GM12878 (cell line): ENCODE measurements at regions not wholly inside any gene's neighbourhood (a gene's known extent, or its start where the extent isn't known, plus 50 kb on each side); places are given as distances from the start of the nearest gene placed in this dataset.
A peak's percentile ranks its signal among the peaks of the same experiment; 100 is the strongest.
"Not testable (repeated sequence)": the region's sequence is repeated elsewhere in the genome, so short reads cannot be mapped to it uniquely, and the experiment has no call there.

Source experiments
- ATAC-seq: fragments of 200-7000 bp; cut with Tn5 transposase; 3 replicates; pipeline ENCODE4 v1.9.1; 2020; ENCODE audit warnings: mild to moderate bottlenecking, moderate library complexity
- BruUV-seq: library from RNA; stranded (reverse); fragments of 400-500 nt; replicated peaks from 2 replicates; lab custom pipeline; 2021; lab: Mats Ljungman, UMichigan
- CTCF ChIA-PET: fragments of 300-600 bp; sonication (Branson Sonifier 250); formaldehyde crosslinking; extraction: SDS; loops from one replicate; lab custom pipeline; 2021; ENCODE audit warnings: inconsistent platforms; lab: Yijun Ruan, JAX
- POLR2A ChIA-PET: fragments of 350-600 bp; formaldehyde crosslinking; extraction: SDS; loops from one replicate; lab custom pipeline; 2021; ENCODE audit warnings: inconsistent platforms; lab: Charles Lee
- RAD21 ChIA-PET: fragments of 300-600 bp; sonication (Branson Sonifier 250); formaldehyde crosslinking; loops from one replicate; lab custom pipeline; 2023; ENCODE audit warnings: antibody characterized with exemption; ENCODE audit not compliant: unreplicated experiment; lab: Charles Lee
- SMC1A ChIA-PET: fragments of 300-600 bp; sonication (Branson Sonifier 250); formaldehyde crosslinking; loops from one replicate; lab custom pipeline; 2023; ENCODE audit not compliant: unreplicated experiment, uncharacterized antibody; lab: Charles Lee
- DNase-seq: peaks from one replicate; pipeline ENCODE4 v3.0.0-alpha.2; 2011; ENCODE audit warnings: low read depth, low spot score
- FAIRE-seq: peaks from 3 replicates; lab custom pipeline; 2011; peaks lifted over from hg19 to GRCh38; lab: Jason Lieb, UNC
- H2AFZ ChIP-seq: 2 replicates; pipeline ENCODE4 v1.6.0; 2011; ENCODE audit warnings: low read depth, low read length, control low read depth; ENCODE audit not compliant: control insufficient read depth
- H3K27ac ChIP-seq: 2 replicates; pipeline ENCODE4 v1.5.1; 2011; ENCODE audit warnings: control low read depth; ENCODE audit not compliant: control insufficient read depth, insufficient read depth
- H3K27me3 ChIP-seq, 2 experiments: replicated peaks in 1 of 2; 2 replicates each; pipeline versions ENCODE4 v1.6.0 to v1.6.1; 2011; ENCODE audit warnings: low read length in 1 of 2; ENCODE audit not compliant: control insufficient read depth in 2 of 2, insufficient read depth in 2 of 2
- H3K36me3 ChIP-seq, 2 experiments: 2 replicates each; pipeline ENCODE4 v1.5.1; 2011; ENCODE audit warnings: low read length in 1 of 2; ENCODE audit not compliant: control insufficient read depth in 2 of 2, insufficient read depth in 2 of 2
- H3K4me1 ChIP-seq: 2 replicates; pipeline ENCODE4 v1.6.1; 2011; ENCODE audit warnings: mild to moderate bottlenecking, low read length, moderate library complexity, mixed read lengths; ENCODE audit not compliant: control insufficient read depth, insufficient read depth
- H3K4me2 ChIP-seq: 2 replicates; pipeline ENCODE4 v1.6.0; 2011; ENCODE audit warnings: control low read depth; ENCODE audit not compliant: control insufficient read depth, insufficient read depth
- H3K4me3 ChIP-seq: fragments of 200-600 bp; sonication (generic); 2 replicates; pipeline ENCODE4 v1.5.1; 2016
- H3K79me2 ChIP-seq: 2 replicates; pipeline ENCODE4 v1.6.0; 2011; ENCODE audit warnings: low read length; ENCODE audit not compliant: control insufficient read depth, insufficient read depth
- H3K9ac ChIP-seq: 2 replicates; pipeline ENCODE4 v1.8.0; 2011; ENCODE audit warnings: low read length, control low read depth, mixed read lengths; ENCODE audit not compliant: control insufficient read depth, insufficient read depth
- H3K9me3 ChIP-seq: replicated peaks from 3 replicates; pipeline ENCODE4 v1.5.1; 2011; ENCODE audit warnings: mild to moderate bottlenecking, low read length; ENCODE audit not compliant: control insufficient read depth, insufficient read depth
- H4K20me1 ChIP-seq: 2 replicates; pipeline ENCODE4 v1.6.0; 2011; ENCODE audit not compliant: control insufficient read depth, insufficient read depth
- WGBS: methylation state at CpG from one replicate; pipeline ENCODE4 v1.1.6; 2016; ENCODE audit warnings: low lambda C conversion rate; ENCODE audit not compliant: insufficient replicate concordance, insufficient coverage; ENCODE audit errors: missing lambda C conversion rate; 5-methylcytosine and 5-hydroxymethylcytosine counted together
- in situ Hi-C: fragments of 300-500 bp; cut with MboI; formaldehyde crosslinking; loops from 9 replicates; pipeline ENCODE4 v1.14.3; 2018; ENCODE audit warnings: mixed read lengths
- intact Hi-C: fragments of 100-400 bp; cut with micrococcal nuclease; formaldehyde crosslinking; loops from one replicate; pipeline ENCODE4 v1.14.2; 2022; ENCODE audit not compliant: unreplicated experiment

DNA sequence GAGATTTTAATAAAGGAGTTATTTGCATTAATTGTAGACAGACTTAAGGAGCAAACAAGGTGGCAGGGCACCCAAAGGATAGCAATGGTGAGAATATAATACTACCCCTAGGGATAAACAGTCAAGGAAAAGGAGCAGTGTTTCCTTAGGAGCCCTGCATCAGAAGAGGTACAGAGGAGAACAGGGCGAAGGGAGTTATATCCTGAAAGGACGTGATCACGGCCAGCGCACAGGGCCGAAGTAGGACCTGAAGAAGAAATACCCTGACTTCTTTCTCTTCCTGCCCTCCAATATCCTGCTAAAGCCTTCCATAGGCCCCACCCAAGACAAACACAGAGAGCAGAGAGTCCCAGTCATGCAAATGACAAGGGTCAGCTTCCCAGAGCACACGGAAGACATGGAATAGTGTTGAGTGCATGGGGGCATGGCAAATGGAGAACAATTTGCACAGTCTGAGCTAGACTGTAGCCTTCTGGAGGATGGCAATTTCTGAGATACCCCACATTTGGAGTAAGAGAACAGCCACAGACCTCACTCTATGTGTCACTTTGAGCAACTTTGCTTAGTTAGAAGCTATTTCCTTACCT, 188.2 kb downstream of the ZNF92 start:
- H3K4me3 ChIP-seq, SMC1A ChIA-PET, ATAC-seq, RAD21 ChIA-PET, DNase-seq, H3K9ac ChIP-seq, H3K27me3 ChIP-seq, CTCF ChIA-PET, in situ Hi-C loops, H3K27ac ChIP-seq, POLR2A ChIA-PET, FAIRE-seq, BruUV-seq, H3K4me2 ChIP-seq, H4K20me1 ChIP-seq, intact Hi-C loops, H3K9me3 ChIP-seq, H3K79me2 ChIP-seq, H3K36me3 ChIP-seq, H3K4me1 ChIP-seq, H2AFZ ChIP-seq: not testable (repeated sequence)
- WGBS: 60% methylated on average over 5 of the region's 6 CpGs

DNA sequence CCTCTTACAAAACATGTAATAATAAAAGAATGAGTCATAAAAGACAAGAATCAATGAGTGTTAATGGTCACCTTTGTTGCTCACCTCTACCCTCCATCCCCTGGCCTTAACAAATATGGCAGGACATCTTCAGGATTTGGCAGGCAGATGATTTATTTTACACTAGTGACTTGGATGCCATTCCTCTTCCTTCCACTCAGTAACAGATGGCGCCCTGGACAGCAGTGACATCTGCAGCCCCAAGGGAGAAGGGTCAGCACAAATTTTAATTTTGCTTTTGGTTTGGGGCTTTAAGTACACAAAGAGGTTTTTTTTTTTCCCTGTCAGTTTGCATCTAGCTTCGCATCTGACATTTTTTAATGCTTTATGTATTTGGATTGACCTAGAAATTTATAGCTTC, 188.9 kb downstream of the ZNF92 start:
- FAIRE-seq, H3K4me1 ChIP-seq, H3K36me3 ChIP-seq, POLR2A ChIA-PET, H3K27ac ChIP-seq, in situ Hi-C loops, H3K4me2 ChIP-seq, CTCF ChIA-PET, RAD21 ChIA-PET, H2AFZ ChIP-seq, H4K20me1 ChIP-seq, H3K9me3 ChIP-seq, H3K79me2 ChIP-seq, BruUV-seq, intact Hi-C loops, H3K9ac ChIP-seq, H3K4me3 ChIP-seq, DNase-seq, H3K27me3 ChIP-seq, SMC1A ChIA-PET: not testable (repeated sequence)
- no CpG with 5 or more reads among the region's 2 CpGs for WGBS
- peak; percentile 52 for ATAC-seq

DNA sequence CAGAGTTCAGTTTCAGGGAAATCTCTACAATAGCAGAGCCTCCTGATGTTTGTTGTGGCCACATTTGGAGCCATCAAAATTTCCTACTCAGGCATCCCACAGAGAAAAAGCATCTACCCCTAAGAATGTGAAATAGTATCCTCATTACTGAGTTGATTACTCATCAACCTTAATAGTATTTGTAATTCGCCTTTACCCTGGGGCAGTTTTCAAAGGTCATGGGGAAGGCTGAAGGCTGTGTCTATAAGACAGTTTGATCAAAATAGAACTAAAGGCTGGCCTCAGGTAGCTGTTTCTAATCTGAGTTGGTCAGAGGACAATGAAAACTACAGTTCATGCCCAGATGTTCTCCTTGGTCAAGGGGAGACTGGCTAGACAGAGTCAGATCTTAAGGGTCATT, 189.7 kb downstream of the ZNF92 start:
- H3K27ac ChIP-seq, intact Hi-C loops, H2AFZ ChIP-seq, H3K36me3 ChIP-seq, H3K27me3 ChIP-seq, in situ Hi-C loops, H3K4me1 ChIP-seq, FAIRE-seq, H3K9me3 ChIP-seq, H3K79me2 ChIP-seq, DNase-seq, ATAC-seq, H3K4me3 ChIP-seq, H4K20me1 ChIP-seq, SMC1A ChIA-PET, BruUV-seq, CTCF ChIA-PET, H3K4me2 ChIP-seq, POLR2A ChIA-PET, H3K9ac ChIP-seq, RAD21 ChIA-PET: not testable (repeated sequence)
- WGBS: no CpG with 5 or more reads among the region's 1 CpG

DNA sequence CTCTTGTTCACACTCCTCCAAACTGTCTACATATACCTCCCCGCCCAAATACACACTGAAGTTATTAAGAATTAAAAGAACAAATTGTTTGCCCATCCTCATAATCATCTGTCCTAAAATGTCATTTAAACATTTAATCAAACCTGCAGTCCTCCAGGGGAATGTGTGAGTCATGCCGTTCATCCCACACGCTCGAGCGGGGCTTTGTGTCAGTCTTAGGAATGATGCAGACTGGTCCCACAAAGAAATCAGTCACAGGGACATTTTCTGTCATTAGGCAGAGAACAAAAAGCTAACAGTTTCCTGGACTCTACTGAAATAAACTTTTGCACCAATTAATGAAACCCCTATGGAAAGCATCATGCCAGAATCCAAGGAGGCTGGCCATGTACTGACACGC, 194.6 kb downstream of the ZNF92 start:
- H3K4me1 ChIP-seq, H4K20me1 ChIP-seq, H3K4me3 ChIP-seq, ATAC-seq, BruUV-seq, SMC1A ChIA-PET, intact Hi-C loops, H3K9ac ChIP-seq, RAD21 ChIA-PET, H3K27me3 ChIP-seq, CTCF ChIA-PET, in situ Hi-C loops, H3K4me2 ChIP-seq, H3K9me3 ChIP-seq, POLR2A ChIA-PET, FAIRE-seq, DNase-seq, H3K27ac ChIP-seq, H3K36me3 ChIP-seq, H3K79me2 ChIP-seq, H2AFZ ChIP-seq: not testable (repeated sequence)
- no CpG with 5 or more reads among the region's 6 CpGs for WGBS
